GM12864 (cell line): ENCODE measurements at regions not wholly inside any gene's neighbourhood (a gene's known extent, or its start where the extent isn't known, plus 50 kb on each side); places are given as distances from the start of the nearest gene placed in this dataset.
A peak's percentile ranks its signal among the peaks of the same experiment; 100 is the strongest.

Experiments used
- DNase-seq: peaks from one replicate; pipeline ENCODE4 v3.0.0-alpha.2; 2011; ENCODE audit warnings: low read depth
- H3K4me3 ChIP-seq: 2 replicates; pipeline ENCODE4 v1.5.1; 2011; ENCODE audit warnings: mild to moderate bottlenecking, low read depth, low read length, control low read depth
- TF ChIP-seq, protein P1 (sequence below): IDR thresholded peaks from 2 replicates; pipeline ENCODE4 v1.5.1; 2011; ENCODE audit warnings: low read depth, mild to moderate bottlenecking, moderate library complexity, low read length, control low read depth, inconsistent platforms; ENCODE audit errors: missing control alignments

- TF ChIP-seq, protein P1, sequence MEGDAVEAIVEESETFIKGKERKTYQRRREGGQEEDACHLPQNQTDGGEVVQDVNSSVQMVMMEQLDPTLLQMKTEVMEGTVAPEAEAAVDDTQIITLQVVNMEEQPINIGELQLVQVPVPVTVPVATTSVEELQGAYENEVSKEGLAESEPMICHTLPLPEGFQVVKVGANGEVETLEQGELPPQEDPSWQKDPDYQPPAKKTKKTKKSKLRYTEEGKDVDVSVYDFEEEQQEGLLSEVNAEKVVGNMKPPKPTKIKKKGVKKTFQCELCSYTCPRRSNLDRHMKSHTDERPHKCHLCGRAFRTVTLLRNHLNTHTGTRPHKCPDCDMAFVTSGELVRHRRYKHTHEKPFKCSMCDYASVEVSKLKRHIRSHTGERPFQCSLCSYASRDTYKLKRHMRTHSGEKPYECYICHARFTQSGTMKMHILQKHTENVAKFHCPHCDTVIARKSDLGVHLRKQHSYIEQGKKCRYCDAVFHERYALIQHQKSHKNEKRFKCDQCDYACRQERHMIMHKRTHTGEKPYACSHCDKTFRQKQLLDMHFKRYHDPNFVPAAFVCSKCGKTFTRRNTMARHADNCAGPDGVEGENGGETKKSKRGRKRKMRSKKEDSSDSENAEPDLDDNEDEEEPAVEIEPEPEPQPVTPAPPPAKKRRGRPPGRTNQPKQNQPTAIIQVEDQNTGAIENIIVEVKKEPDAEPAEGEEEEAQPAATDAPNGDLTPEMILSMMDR = peak; percentile 60
- no peak for DNase-seq
- no peak overlapping the region for H3K4me3 ChIP-seq
These were observed 108.1 kb downstream of the DHX15 start for GRCh38 chr4:24476282-24476681.

DNA sequence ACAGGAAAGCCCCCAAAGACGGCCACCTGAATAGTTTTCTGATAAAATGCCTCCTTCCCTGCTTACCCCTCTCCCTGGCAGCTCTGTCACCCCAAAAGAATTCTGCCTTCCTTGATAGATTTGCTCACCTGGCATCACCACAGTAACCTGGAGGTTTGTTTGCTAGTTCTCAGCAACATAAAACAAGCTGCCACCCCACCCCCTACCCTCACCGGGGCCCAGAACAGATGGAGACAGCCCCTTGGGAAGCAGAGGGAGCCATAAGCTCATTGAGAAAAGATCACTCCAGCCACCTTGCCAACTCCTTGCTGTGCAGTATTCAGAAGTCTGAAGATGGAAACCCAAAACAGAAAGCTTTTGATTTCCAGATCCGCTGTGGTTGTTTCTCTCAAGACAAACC lies 108.6 kb downstream of the DHX15 start:
- TF ChIP-seq, protein P1 = no peak
- H3K4me3 ChIP-seq = no peak overlapping the region

DNA sequence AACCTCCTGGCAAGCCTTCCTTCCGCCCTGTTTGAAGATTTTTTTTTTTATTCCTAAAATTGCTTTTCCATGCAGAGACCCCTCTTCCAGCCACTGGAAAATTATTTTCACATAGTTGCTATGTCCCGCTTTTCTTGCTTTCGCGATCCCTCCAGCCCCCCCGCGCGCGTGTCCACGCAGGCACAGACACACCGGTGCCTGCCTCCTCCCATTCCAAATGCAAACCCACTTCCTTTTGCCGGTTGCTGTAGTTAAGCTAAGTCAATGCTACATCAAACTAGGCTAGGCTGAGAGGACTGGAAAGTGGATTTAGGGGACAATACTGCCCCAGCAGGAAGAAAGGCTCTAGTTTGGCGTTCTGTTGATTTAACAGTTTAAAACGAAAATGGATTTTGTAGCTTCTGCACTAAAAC lies 111.0 kb downstream of the DHX15 start:
- no peak for DNase-seq
- TF ChIP-seq, protein P1 = no peak
- H3K4me3 ChIP-seq = peak overlapping the region; percentile 45; the same call in 1 of the 2 replicates

More for the DNA sequence above, 108.6 kb downstream of the DHX15 start:
- DNase-seq = no peak

GRCh38 chr4:24472514-24473308 lies 111.6 kb downstream of the DHX15 start:
- TF ChIP-seq, protein P1 = peak; percentile 57
- peak overlapping the region; percentile 45 for H3K4me3 ChIP-seq
- peak; percentile 8 for DNase-seq

DNA sequence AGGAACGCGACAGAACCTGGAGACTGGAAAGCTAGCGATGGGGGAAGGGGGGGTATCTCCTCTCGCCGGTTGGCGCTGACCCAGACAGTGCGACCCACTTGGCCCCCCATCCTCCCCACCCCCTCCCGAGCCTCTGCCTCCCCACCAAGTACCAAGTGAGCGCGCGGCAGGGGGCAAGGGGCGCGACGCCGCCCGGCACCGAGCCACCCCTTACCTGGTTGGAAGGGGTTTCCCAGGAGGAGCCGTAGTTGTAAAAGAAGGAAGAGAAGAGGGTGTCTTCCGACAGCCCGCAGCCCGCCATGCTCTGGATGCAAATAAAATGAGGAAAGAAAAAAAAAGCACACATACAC lies 112.2 kb downstream of the DHX15 start:
- TF ChIP-seq, protein P1 = no peak
- peak overlapping the region; percentile 45 for H3K4me3 ChIP-seq
- no peak for DNase-seq

GRCh38 chr4:24471486-24472160 lies 112.7 kb downstream of the DHX15 start:
- DNase-seq = no peak
- no peak overlapping the region; the same call in none of the 2 replicates for H3K4me3 ChIP-seq

More at GRCh38 chr4:24471486-24472160, 112.7 kb downstream of the DHX15 start:
- TF ChIP-seq, protein P1 = no peak
